Tibial nerve (tissue), 4 donors: ENCODE measurements at regions not wholly inside any gene's neighbourhood (a gene's known extent, or its start where the extent isn't known, plus 50 kb on each side); places are given as distances from the start of the nearest gene placed in this dataset.

Experiments used
- CTCF ChIP-seq, 5 experiments: fragments of 200-600 bp in 3 of 5; fragments of 450-650 bp in 2 of 5; sonication (generic) in 3 of 5; IDR thresholded peaks; one replicate each; pipeline ENCODE4 v1.5.1; 2016 to 2019; ENCODE audit warnings: antibody characterized with exemption in 5 of 5, mild to moderate bottlenecking in 3 of 5, moderate library complexity in 2 of 5
- EP300 ChIP-seq, 2 donors: sonication (generic); formaldehyde crosslinking; IDR thresholded peaks; one replicate each; pipeline ENCODE4 v1.6.1; 2017; ENCODE audit warnings: antibody characterized with exemption in 2 of 2, mild to moderate bottlenecking in 1 of 2
- POLR2A ChIP-seq, 2 donors: fragments of 450-650 bp; IDR thresholded peaks; one replicate each; pipeline ENCODE4 v1.6.1; 2017; ENCODE audit warnings: antibody characterized with exemption in 2 of 2, mild to moderate bottlenecking in 2 of 2, moderate library complexity in 2 of 2

DNA sequence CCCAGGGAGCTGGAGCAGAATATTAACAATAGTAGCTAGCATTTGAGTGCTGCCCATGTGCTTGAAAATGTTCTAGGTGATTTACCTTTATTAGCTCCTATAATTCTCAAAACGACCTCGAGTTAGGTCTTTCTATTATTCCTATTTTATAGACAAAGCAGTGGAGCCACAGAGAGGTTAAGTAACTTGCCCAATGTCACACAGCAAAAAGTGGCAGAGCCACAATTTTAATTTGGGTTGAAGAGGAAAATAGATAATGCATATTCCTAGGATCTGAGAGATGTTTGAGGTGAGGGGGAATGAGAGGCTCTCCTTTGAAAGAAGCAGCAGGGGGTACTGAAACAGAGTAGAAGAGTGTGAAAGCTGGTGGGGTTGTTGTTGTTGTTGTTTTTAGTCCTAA is 354.5 kb upstream of the SLC35B3 start:
- TF ChIP-seq CTCF (IDR thresholded peaks at IDR 0.05) (no peak), POLR2A (IDR thresholded peaks at IDR 0.05) (no peak), EP300 (IDR thresholded peaks at IDR 0.05) (no peak)
